ENCODE measurements at regions not wholly inside any gene's neighbourhood (a gene's known extent, or its start where the extent isn't known, plus 50 kb on each side); places are given as distances from the start of the nearest gene placed in this dataset.

- TF ChIP-seq, protein P1, sequence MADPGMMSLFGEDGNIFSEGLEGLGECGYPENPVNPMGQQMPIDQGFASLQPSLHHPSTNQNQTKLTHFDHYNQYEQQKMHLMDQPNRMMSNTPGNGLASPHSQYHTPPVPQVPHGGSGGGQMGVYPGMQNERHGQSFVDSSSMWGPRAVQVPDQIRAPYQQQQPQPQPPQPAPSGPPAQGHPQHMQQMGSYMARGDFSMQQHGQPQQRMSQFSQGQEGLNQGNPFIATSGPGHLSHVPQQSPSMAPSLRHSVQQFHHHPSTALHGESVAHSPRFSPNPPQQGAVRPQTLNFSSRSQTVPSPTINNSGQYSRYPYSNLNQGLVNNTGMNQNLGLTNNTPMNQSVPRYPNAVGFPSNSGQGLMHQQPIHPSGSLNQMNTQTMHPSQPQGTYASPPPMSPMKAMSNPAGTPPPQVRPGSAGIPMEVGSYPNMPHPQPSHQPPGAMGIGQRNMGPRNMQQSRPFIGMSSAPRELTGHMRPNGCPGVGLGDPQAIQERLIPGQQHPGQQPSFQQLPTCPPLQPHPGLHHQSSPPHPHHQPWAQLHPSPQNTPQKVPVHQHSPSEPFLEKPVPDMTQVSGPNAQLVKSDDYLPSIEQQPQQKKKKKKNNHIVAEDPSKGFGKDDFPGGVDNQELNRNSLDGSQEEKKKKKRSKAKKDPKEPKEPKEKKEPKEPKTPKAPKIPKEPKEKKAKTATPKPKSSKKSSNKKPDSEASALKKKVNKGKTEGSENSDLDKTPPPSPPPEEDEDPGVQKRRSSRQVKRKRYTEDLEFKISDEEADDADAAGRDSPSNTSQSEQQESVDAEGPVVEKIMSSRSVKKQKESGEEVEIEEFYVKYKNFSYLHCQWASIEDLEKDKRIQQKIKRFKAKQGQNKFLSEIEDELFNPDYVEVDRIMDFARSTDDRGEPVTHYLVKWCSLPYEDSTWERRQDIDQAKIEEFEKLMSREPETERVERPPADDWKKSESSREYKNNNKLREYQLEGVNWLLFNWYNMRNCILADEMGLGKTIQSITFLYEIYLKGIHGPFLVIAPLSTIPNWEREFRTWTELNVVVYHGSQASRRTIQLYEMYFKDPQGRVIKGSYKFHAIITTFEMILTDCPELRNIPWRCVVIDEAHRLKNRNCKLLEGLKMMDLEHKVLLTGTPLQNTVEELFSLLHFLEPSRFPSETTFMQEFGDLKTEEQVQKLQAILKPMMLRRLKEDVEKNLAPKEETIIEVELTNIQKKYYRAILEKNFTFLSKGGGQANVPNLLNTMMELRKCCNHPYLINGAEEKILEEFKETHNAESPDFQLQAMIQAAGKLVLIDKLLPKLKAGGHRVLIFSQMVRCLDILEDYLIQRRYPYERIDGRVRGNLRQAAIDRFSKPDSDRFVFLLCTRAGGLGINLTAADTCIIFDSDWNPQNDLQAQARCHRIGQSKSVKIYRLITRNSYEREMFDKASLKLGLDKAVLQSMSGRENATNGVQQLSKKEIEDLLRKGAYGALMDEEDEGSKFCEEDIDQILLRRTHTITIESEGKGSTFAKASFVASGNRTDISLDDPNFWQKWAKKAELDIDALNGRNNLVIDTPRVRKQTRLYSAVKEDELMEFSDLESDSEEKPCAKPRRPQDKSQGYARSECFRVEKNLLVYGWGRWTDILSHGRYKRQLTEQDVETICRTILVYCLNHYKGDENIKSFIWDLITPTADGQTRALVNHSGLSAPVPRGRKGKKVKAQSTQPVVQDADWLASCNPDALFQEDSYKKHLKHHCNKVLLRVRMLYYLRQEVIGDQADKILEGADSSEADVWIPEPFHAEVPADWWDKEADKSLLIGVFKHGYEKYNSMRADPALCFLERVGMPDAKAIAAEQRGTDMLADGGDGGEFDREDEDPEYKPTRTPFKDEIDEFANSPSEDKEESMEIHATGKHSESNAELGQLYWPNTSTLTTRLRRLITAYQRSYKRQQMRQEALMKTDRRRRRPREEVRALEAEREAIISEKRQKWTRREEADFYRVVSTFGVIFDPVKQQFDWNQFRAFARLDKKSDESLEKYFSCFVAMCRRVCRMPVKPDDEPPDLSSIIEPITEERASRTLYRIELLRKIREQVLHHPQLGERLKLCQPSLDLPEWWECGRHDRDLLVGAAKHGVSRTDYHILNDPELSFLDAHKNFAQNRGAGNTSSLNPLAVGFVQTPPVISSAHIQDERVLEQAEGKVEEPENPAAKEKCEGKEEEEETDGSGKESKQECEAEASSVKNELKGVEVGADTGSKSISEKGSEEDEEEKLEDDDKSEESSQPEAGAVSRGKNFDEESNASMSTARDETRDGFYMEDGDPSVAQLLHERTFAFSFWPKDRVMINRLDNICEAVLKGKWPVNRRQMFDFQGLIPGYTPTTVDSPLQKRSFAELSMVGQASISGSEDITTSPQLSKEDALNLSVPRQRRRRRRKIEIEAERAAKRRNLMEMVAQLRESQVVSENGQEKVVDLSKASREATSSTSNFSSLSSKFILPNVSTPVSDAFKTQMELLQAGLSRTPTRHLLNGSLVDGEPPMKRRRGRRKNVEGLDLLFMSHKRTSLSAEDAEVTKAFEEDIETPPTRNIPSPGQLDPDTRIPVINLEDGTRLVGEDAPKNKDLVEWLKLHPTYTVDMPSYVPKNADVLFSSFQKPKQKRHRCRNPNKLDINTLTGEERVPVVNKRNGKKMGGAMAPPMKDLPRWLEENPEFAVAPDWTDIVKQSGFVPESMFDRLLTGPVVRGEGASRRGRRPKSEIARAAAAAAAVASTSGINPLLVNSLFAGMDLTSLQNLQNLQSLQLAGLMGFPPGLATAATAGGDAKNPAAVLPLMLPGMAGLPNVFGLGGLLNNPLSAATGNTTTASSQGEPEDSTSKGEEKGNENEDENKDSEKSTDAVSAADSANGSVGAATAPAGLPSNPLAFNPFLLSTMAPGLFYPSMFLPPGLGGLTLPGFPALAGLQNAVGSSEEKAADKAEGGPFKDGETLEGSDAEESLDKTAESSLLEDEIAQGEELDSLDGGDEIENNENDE (IDR thresholded peaks at IDR 0.05; ENCODE audit: insufficient replicate concordance, low read length) = no peak
Measured at GRCh38 chr18:29596959-29597358, 1420.0 kb upstream of the CDH2 start (continued).
